HEK293 (cell line): ENCODE measurements at regions not wholly inside any gene's neighbourhood (a gene's known extent, or its start where the extent isn't known, plus 50 kb on each side); places are given as distances from the start of the nearest gene placed in this dataset.
A peak's percentile ranks its signal among the peaks of the same experiment; 100 is the strongest.

ENCODE experiments used
- IKZF3 ChIP-seq: fragments of 450-650 bp; IDR thresholded peaks from 2 replicates; pipeline ENCODE4 v1.5.0; 2018; ENCODE audit warnings: missing biosample characterization, mild to moderate bottlenecking, missing genetic modification characterization, moderate library complexity
- PRDM1 ChIP-seq: fragments of 450-650 bp; formaldehyde crosslinking; IDR thresholded peaks from 2 replicates; pipeline ENCODE4; 2016; ENCODE audit warnings: missing biosample characterization, missing genetic modification characterization
- SALL2 ChIP-seq: fragments of 450-650 bp; formaldehyde crosslinking; IDR thresholded peaks from 2 replicates; pipeline ENCODE4 v1.5.0; 2017; ENCODE audit warnings: missing biosample characterization, mild to moderate bottlenecking, missing genetic modification characterization, borderline replicate concordance
- SP2 ChIP-seq: fragments of 450-650 bp; formaldehyde crosslinking; IDR thresholded peaks from 2 replicates; pipeline ENCODE4 v1.5.1; 2016; ENCODE audit warnings: missing biosample characterization, missing genetic modification characterization
- SP7 ChIP-seq: fragments of 450-650 bp; formaldehyde crosslinking; IDR thresholded peaks from 2 replicates; pipeline ENCODE4 v1.5.1; 2016; ENCODE audit warnings: missing biosample characterization, missing genetic modification characterization
- YY2 ChIP-seq: fragments of 450-650 bp; formaldehyde crosslinking; IDR thresholded peaks from 2 replicates; pipeline ENCODE4 v1.5.1; 2016; ENCODE audit warnings: missing biosample characterization, missing genetic modification characterization
- ZBTB17 ChIP-seq: fragments of 450-650 bp; formaldehyde crosslinking; IDR thresholded peaks from 2 replicates; pipeline ENCODE4 v1.5.1; 2016; ENCODE audit warnings: missing biosample characterization, missing genetic modification characterization
- ZBTB21 ChIP-seq: fragments of 450-650 bp; formaldehyde crosslinking; IDR thresholded peaks from 2 replicates; pipeline ENCODE4 v1.5.1; 2017; ENCODE audit warnings: missing biosample characterization, missing genetic modification characterization
- ZNF214 ChIP-seq: fragments of 450-650 bp; formaldehyde crosslinking; IDR thresholded peaks from 2 replicates; pipeline ENCODE4 v1.5.1; 2017; ENCODE audit warnings: missing biosample characterization, mild to moderate bottlenecking, missing genetic modification characterization, borderline replicate concordance
- ZNF530 ChIP-seq: fragments of 450-650 bp; formaldehyde crosslinking; IDR thresholded peaks from 2 replicates; pipeline ENCODE4 v1.5.1; 2016; ENCODE audit warnings: low read depth, missing biosample characterization, missing genetic modification characterization
- ZNF629 ChIP-seq: fragments of 450-650 bp; formaldehyde crosslinking; IDR thresholded peaks from 2 replicates; pipeline ENCODE4 v1.5.1; 2017; ENCODE audit warnings: missing biosample characterization, missing genetic modification characterization
- ZNF660 ChIP-seq: fragments of 450-650 bp; IDR thresholded peaks from 2 replicates; pipeline ENCODE4 v1.5.1; 2018; ENCODE audit warnings: missing biosample characterization, mild to moderate bottlenecking, missing genetic modification characterization
- ZNF76 ChIP-seq: fragments of 450-650 bp; formaldehyde crosslinking; IDR thresholded peaks from 2 replicates; pipeline ENCODE4; 2016; ENCODE audit warnings: low read depth, missing biosample characterization, missing genetic modification characterization, borderline replicate concordance
- TF ChIP-seq, protein P1 (sequence below): fragments of 450-650 bp; formaldehyde crosslinking; IDR thresholded peaks from 2 replicates; pipeline ENCODE4 v1.5.1; 2016; ENCODE audit warnings: missing biosample characterization, missing genetic modification characterization
- TF ChIP-seq, protein P2 (sequence below): fragments of 450-650 bp; formaldehyde crosslinking; IDR thresholded peaks from 2 replicates; pipeline ENCODE4 v1.5.1; 2016; ENCODE audit warnings: missing biosample characterization, missing genetic modification characterization, borderline replicate concordance
- TF ChIP-seq, protein P3 (sequence below): fragments of 450-650 bp; formaldehyde crosslinking; IDR thresholded peaks from 2 replicates; pipeline ENCODE4 v1.5.1; 2016; ENCODE audit warnings: missing biosample characterization, missing genetic modification characterization
- TF ChIP-seq, protein P4 (sequence below): fragments of 450-650 bp; formaldehyde crosslinking; IDR thresholded peaks from 2 replicates; pipeline ENCODE4 v1.5.1; 2017; ENCODE audit warnings: missing biosample characterization, missing genetic modification characterization
- TF ChIP-seq, protein P5 (sequence below): fragments of 450-650 bp; formaldehyde crosslinking; IDR thresholded peaks from 2 replicates; pipeline ENCODE4 v1.5.1; 2016; ENCODE audit warnings: missing biosample characterization, missing genetic modification characterization
- TF ChIP-seq, protein P6 (sequence below): fragments of 450-650 bp; formaldehyde crosslinking; IDR thresholded peaks from 2 replicates; pipeline ENCODE4 v1.5.1; 2016; ENCODE audit warnings: missing biosample characterization, missing genetic modification characterization
- TF ChIP-seq, protein P7 (sequence below): fragments of 450-650 bp; formaldehyde crosslinking; IDR thresholded peaks from 2 replicates; pipeline ENCODE4 v1.5.1; 2016; ENCODE audit warnings: missing biosample characterization, missing genetic modification characterization, borderline replicate concordance
- TF ChIP-seq, protein P8 (sequence below): fragments of 450-650 bp; formaldehyde crosslinking; IDR thresholded peaks from 2 replicates; pipeline ENCODE4 v1.5.1; 2016; ENCODE audit warnings: missing biosample characterization, missing genetic modification characterization

DNA sequence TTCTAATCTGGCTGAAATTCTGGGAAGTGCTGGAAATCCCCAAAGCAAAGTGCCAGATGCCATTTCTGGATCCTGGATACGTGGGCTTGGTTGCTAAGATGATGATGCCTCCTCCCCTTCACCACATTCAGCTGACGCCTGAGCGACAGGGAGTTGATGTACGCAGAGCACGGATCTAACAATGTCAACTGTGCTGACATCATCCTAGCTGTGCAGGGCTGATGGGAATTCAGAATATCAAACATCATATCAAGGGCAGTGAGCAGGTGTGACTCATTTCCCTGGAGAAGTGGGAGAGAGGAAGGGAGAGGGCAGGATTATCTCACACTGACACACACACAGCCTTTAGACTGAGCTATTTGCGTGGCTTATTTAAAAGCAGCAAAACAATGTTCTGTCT lies 92.6 kb upstream of the ZBTB20 start (continued):
- TF ChIP-seq, protein P1, sequence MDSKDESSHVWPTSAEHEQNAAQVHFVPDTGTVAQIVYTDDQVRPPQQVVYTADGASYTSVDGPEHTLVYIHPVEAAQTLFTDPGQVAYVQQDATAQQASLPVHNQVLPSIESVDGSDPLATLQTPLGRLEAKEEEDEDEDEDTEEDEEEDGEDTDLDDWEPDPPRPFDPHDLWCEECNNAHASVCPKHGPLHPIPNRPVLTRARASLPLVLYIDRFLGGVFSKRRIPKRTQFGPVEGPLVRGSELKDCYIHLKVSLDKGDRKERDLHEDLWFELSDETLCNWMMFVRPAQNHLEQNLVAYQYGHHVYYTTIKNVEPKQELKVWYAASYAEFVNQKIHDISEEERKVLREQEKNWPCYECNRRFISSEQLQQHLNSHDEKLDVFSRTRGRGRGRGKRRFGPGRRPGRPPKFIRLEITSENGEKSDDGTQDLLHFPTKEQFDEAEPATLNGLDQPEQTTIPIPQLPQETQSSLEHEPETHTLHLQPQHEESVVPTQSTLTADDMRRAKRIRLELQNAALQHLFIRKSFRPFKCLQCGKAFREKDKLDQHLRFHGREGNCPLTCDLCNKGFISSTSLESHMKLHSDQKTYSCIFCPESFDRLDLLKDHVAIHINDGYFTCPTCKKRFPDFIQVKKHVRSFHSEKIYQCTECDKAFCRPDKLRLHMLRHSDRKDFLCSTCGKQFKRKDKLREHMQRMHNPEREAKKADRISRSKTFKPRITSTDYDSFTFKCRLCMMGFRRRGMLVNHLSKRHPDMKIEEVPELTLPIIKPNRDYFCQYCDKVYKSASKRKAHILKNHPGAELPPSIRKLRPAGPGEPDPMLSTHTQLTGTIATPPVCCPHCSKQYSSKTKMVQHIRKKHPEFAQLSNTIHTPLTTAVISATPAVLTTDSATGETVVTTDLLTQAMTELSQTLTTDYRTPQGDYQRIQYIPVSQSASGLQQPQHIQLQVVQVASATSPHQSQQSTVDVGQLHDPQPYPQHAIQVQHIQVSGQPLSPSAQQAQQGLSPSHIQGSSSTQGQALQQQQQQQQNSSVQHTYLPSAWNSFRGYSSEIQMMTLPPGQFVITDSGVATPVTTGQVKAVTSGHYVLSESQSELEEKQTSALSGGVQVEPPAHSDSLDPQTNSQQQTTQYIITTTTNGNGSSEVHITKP (tag by site-specific recombination): peak; percentile 51; the same call in 1 of the 2 replicates
- peak; percentile 44; the same call in 1 of the 2 replicates for TF ChIP-seq IKZF3 (tag by site-specific recombination)
- TF ChIP-seq, protein P2, sequence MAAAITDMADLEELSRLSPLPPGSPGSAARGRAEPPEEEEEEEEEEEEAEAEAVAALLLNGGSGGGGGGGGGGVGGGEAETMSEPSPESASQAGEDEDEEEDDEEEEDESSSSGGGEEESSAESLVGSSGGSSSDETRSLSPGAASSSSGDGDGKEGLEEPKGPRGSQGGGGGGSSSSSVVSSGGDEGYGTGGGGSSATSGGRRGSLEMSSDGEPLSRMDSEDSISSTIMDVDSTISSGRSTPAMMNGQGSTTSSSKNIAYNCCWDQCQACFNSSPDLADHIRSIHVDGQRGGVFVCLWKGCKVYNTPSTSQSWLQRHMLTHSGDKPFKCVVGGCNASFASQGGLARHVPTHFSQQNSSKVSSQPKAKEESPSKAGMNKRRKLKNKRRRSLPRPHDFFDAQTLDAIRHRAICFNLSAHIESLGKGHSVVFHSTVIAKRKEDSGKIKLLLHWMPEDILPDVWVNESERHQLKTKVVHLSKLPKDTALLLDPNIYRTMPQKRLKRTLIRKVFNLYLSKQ (tag by site-specific recombination): no peak
- 0 out of 2 replicates have a peak, but pooled peaks have one; percentile 57 for TF ChIP-seq ZNF76 (tag by site-specific recombination)
- TF ChIP-seq, protein P3, sequence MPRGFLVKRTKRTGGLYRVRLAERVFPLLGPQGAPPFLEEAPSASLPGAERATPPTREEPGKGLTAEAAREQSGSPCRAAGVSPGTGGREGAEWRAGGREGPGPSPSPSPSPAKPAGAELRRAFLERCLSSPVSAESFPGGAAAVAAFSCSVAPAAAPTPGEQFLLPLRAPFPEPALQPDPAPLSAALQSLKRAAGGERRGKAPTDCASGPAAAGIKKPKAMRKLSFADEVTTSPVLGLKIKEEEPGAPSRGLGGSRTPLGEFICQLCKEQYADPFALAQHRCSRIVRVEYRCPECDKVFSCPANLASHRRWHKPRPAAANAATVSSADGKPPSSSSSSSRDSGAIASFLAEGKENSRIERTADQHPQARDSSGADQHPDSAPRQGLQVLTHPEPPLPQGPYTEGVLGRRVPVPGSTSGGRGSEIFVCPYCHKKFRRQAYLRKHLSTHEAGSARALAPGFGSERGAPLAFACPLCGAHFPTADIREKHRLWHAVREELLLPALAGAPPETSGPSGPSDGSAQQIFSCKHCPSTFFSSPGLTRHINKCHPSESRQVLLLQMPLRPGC (tag by site-specific recombination): peak; percentile 63; the same call in 1 of the 2 replicates
- TF ChIP-seq ZBTB17 (tag by site-specific recombination): peak; percentile 77
- no peak for TF ChIP-seq ZNF214 (tag by site-specific recombination)
- TF ChIP-seq, protein P4, sequence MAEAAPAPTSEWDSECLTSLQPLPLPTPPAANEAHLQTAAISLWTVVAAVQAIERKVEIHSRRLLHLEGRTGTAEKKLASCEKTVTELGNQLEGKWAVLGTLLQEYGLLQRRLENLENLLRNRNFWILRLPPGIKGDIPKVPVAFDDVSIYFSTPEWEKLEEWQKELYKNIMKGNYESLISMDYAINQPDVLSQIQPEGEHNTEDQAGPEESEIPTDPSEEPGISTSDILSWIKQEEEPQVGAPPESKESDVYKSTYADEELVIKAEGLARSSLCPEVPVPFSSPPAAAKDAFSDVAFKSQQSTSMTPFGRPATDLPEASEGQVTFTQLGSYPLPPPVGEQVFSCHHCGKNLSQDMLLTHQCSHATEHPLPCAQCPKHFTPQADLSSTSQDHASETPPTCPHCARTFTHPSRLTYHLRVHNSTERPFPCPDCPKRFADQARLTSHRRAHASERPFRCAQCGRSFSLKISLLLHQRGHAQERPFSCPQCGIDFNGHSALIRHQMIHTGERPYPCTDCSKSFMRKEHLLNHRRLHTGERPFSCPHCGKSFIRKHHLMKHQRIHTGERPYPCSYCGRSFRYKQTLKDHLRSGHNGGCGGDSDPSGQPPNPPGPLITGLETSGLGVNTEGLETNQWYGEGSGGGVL (tag by site-specific recombination): peak; percentile 45; the same call in 1 of the 2 replicates
- no peak for TF ChIP-seq SALL2 (tag by site-specific recombination)
- TF ChIP-seq SP7: peak; percentile 55; the same call in 1 of the 2 replicates
- TF ChIP-seq YY2 (tag by site-specific recombination): no peak
- 0 out of 2 replicates have a peak, but pooled peaks have one; percentile 18 for TF ChIP-seq PRDM1 (tag by site-specific recombination)
- TF ChIP-seq ZNF660: peak; percentile 65; the same call in 1 of the 2 replicates
- TF ChIP-seq SP2 (tag by site-specific recombination): peak; percentile 35; the same call in 1 of the 2 replicates
- peak; percentile 93 for TF ChIP-seq ZNF629 (tag by site-specific recombination)
- peak; percentile 85; the same call in 1 of the 2 replicates for TF ChIP-seq ZNF530 (tag by site-specific recombination)
- TF ChIP-seq, protein P5, sequence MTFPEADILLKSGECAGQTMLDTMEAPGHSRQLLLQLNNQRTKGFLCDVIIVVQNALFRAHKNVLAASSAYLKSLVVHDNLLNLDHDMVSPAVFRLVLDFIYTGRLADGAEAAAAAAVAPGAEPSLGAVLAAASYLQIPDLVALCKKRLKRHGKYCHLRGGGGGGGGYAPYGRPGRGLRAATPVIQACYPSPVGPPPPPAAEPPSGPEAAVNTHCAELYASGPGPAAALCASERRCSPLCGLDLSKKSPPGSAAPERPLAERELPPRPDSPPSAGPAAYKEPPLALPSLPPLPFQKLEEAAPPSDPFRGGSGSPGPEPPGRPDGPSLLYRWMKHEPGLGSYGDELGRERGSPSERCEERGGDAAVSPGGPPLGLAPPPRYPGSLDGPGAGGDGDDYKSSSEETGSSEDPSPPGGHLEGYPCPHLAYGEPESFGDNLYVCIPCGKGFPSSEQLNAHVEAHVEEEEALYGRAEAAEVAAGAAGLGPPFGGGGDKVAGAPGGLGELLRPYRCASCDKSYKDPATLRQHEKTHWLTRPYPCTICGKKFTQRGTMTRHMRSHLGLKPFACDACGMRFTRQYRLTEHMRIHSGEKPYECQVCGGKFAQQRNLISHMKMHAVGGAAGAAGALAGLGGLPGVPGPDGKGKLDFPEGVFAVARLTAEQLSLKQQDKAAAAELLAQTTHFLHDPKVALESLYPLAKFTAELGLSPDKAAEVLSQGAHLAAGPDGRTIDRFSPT (tag by site-specific recombination): peak; percentile 31; the same call in 1 of the 2 replicates
- TF ChIP-seq, protein P6, sequence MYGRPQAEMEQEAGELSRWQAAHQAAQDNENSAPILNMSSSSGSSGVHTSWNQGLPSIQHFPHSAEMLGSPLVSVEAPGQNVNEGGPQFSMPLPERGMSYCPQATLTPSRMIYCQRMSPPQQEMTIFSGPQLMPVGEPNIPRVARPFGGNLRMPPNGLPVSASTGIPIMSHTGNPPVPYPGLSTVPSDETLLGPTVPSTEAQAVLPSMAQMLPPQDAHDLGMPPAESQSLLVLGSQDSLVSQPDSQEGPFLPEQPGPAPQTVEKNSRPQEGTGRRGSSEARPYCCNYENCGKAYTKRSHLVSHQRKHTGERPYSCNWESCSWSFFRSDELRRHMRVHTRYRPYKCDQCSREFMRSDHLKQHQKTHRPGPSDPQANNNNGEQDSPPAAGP (tag by site-specific recombination): peak; percentile 57; the same call in 1 of the 2 replicates
- TF ChIP-seq, protein P7, sequence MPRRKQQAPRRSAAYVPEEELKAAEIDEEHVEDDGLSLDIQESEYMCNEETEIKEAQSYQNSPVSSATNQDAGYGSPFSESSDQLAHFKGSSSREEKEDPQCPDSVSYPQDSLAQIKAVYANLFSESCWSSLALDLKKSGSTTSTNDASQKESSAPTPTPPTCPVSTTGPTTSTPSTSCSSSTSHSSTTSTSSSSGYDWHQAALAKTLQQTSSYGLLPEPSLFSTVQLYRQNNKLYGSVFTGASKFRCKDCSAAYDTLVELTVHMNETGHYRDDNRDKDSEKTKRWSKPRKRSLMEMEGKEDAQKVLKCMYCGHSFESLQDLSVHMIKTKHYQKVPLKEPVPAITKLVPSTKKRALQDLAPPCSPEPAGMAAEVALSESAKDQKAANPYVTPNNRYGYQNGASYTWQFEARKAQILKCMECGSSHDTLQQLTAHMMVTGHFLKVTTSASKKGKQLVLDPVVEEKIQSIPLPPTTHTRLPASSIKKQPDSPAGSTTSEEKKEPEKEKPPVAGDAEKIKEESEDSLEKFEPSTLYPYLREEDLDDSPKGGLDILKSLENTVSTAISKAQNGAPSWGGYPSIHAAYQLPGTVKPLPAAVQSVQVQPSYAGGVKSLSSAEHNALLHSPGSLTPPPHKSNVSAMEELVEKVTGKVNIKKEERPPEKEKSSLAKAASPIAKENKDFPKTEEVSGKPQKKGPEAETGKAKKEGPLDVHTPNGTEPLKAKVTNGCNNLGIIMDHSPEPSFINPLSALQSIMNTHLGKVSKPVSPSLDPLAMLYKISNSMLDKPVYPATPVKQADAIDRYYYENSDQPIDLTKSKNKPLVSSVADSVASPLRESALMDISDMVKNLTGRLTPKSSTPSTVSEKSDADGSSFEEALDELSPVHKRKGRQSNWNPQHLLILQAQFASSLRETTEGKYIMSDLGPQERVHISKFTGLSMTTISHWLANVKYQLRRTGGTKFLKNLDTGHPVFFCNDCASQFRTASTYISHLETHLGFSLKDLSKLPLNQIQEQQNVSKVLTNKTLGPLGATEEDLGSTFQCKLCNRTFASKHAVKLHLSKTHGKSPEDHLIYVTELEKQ (tag by site-specific recombination): peak; percentile 82
- TF ChIP-seq, protein P8, sequence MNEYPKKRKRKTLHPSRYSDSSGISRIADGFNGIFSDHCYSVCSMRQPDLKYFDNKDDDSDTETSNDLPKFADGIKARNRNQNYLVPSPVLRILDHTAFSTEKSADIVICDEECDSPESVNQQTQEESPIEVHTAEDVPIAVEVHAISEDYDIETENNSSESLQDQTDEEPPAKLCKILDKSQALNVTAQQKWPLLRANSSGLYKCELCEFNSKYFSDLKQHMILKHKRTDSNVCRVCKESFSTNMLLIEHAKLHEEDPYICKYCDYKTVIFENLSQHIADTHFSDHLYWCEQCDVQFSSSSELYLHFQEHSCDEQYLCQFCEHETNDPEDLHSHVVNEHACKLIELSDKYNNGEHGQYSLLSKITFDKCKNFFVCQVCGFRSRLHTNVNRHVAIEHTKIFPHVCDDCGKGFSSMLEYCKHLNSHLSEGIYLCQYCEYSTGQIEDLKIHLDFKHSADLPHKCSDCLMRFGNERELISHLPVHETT (tag by site-specific recombination): 0 out of 2 replicates have a peak, but pooled peaks have one; percentile 36
- TF ChIP-seq ZBTB21 (tag by site-specific recombination): peak; percentile 75
- TF ChIP-seq, all 188 proteins: peak for 23
